Keratinocyte (primary cell): ENCODE measurements at regions not wholly inside any gene's neighbourhood (a gene's known extent, or its start where the extent isn't known, plus 50 kb on each side); places are given as distances from the start of the nearest gene placed in this dataset.

Experiments
- DNase-seq: peaks from one replicate; pipeline ENCODE4 v3.0.0-alpha.2; 2011; ENCODE audit warnings: low read depth, missing footprints, low spot score
- FAIRE-seq: peaks from 2 replicates; lab custom pipeline; 2011; peaks lifted over from hg19 to GRCh38; lab: Jason Lieb, UNC
- H2AFZ ChIP-seq: 2 replicates; pipeline ENCODE4 v1.6.0; 2012; ENCODE audit warnings: low read length, control low read depth, inconsistent platforms; ENCODE audit not compliant: control insufficient read depth
- H3K27ac ChIP-seq: 2 replicates; pipeline ENCODE4 v1.5.1; 2011; ENCODE audit warnings: low read length; ENCODE audit not compliant: control insufficient read depth, insufficient read depth
- H3K27me3 ChIP-seq: 3 replicates; pipeline ENCODE4 v1.6.0; 2011; ENCODE audit warnings: low read length; ENCODE audit not compliant: control insufficient read depth, insufficient read depth; ENCODE audit errors: extremely low read depth
- H3K36me3 ChIP-seq, 2 experiments: 2 replicates in 1 of 2; 3 replicates in 1 of 2; pipeline ENCODE4 v1.5.1; 2011; ENCODE audit warnings: low read length in 2 of 2, mild to moderate bottlenecking in 1 of 2; ENCODE audit not compliant: control insufficient read depth in 2 of 2, insufficient read depth in 2 of 2; ENCODE audit errors: extremely low read depth in 1 of 2
- H3K4me1 ChIP-seq: 3 replicates; pipeline ENCODE4 v1.5.1; 2011; ENCODE audit warnings: low read length; ENCODE audit not compliant: control insufficient read depth, insufficient read depth; ENCODE audit errors: extremely low read depth
- H3K4me2 ChIP-seq: 3 replicates; pipeline ENCODE4 v1.6.0; 2011; ENCODE audit warnings: low read depth, low read length; ENCODE audit not compliant: control insufficient read depth, insufficient read depth; ENCODE audit errors: extremely low read depth
- H3K4me3 ChIP-seq, 3 experiments: fragments of 200-600 bp in 1 of 3; sonication (generic) in 1 of 3; 2 replicates in 2 of 3; 3 replicates in 1 of 3; pipeline ENCODE4 v1.5.1; 2011 to 2016; ENCODE audit warnings: low read length in 3 of 3, mild to moderate bottlenecking in 3 of 3, control low read depth in 2 of 3, inconsistent platforms in 1 of 3, low read depth in 1 of 3, mixed read lengths in 1 of 3, mixed run types in 1 of 3, moderate library complexity in 1 of 3; ENCODE audit not compliant: control insufficient read depth in 2 of 3, insufficient read depth in 2 of 3; ENCODE audit errors: extremely low read depth in 1 of 3
- H3K79me2 ChIP-seq: 2 replicates; pipeline ENCODE4 v1.6.0; 2012; ENCODE audit warnings: low read length; ENCODE audit not compliant: control insufficient read depth, insufficient read depth
- H3K9ac ChIP-seq: 3 replicates; pipeline ENCODE4 v1.6.0; 2011; ENCODE audit warnings: low read length; ENCODE audit not compliant: control insufficient read depth, insufficient read depth; ENCODE audit errors: extremely low read depth
- H3K9me1 ChIP-seq: 3 replicates; pipeline ENCODE4 v1.6.0; 2011; ENCODE audit warnings: low read length; ENCODE audit not compliant: control insufficient read depth, insufficient read depth; ENCODE audit errors: extremely low read depth
- H3K9me3 ChIP-seq: 2 replicates; pipeline ENCODE4 v1.5.1; 2012; ENCODE audit warnings: low read depth, low read length; ENCODE audit not compliant: control insufficient read depth
- H4K20me1 ChIP-seq: 3 replicates; pipeline ENCODE4 v1.6.0; 2011; ENCODE audit warnings: low read length; ENCODE audit not compliant: control insufficient read depth, insufficient read depth; ENCODE audit errors: extremely low read depth
- CTCF ChIP-seq, 3 experiments: IDR thresholded peaks in 1 of 3; conservative IDR thresholded peaks in 1 of 3; optimal IDR thresholded peaks in 1 of 3; 2 replicates in 2 of 3; 3 replicates in 1 of 3; pipeline versions ENCODE3 to v1.5.1; 2011; ENCODE audit warnings: low read length in 3 of 3, mild to moderate bottlenecking in 3 of 3, moderate library complexity in 2 of 3, control low read depth in 1 of 3, inconsistent platforms in 1 of 3; ENCODE audit not compliant: insufficient read depth in 2 of 3; ENCODE audit errors: extremely low read depth in 1 of 3
- EZH2 ChIP-seq: IDR thresholded peaks from one replicate; pipeline ENCODE4 v1.6.1; 2012; ENCODE audit warnings: inconsistent platforms, mild to moderate bottlenecking, low read length, moderate library complexity
- dilution Hi-C: fragments of 300-500 bp; cut with MboI; formaldehyde crosslinking; loops from one replicate; pipeline ENCODE4 v1.7.0; 2020; ENCODE audit warnings: low sequenced_read_pairs; ENCODE audit not compliant: extremely low pct_ligation_motif_present

GRCh38 chr12:127209318-127209717, 1057.7 kb upstream of the TMEM132C start:
- FAIRE-seq (no peak), DNase-seq (no peak)
- no peaks in the 10 kb centered on the region for H3K79me2 ChIP-seq
- H4K20me1 ChIP-seq = no peaks in the 10 kb centered on the region
- H3K27ac ChIP-seq = no peak overlapping the region
- H3K9ac ChIP-seq = no peak overlapping the region
- H3K36me3 ChIP-seq = no peaks in the 10 kb centered on the region
- dilution Hi-C loops = no loop called here
- no peak overlapping the region for H3K4me2 ChIP-seq
- H3K9me1 ChIP-seq = no peaks in the 10 kb centered on the region
- TF ChIP-seq EZH2 = no peak
- TF ChIP-seq CTCF (optimal IDR thresholded peaks at IDR 0.05 in 1 of 3, IDR thresholded peaks at IDR 0.05 in 1 of 3, conservative IDR thresholded peaks at IDR 0.05 in 1 of 3; ENCODE audit: extremely low read depth in 1 of 3, insufficient read depth in 2 of 3, low read length in 3 of 3) = no peak
- H3K9me3 ChIP-seq = no peaks in the 10 kb centered on the region
- H2AFZ ChIP-seq = no peak overlapping the region
- H3K4me3 ChIP-seq = no peak overlapping the region
- no peaks in the 10 kb centered on the region for H3K27me3 ChIP-seq
- no peaks in the 10 kb centered on the region for H3K4me1 ChIP-seq

- Histone ChIP-seq H3K27ac (no peak overlapping the region), H4K20me1 (no peaks in the 10 kb centered on the region), H3K9me3 (no peaks in the 10 kb centered on the region), H3K4me1 (no peaks in the 10 kb centered on the region), H3K36me3 (no peaks in the 10 kb centered on the region), H3K27me3 (no peaks in the 10 kb centered on the region), H3K4me2 (no peak overlapping the region), H3K79me2 (no peaks in the 10 kb centered on the region), H2AFZ (no peak overlapping the region), H3K4me3 (no peak overlapping the region), H3K9ac (no peak overlapping the region), H3K9me1 (no peaks in the 10 kb centered on the region)
- FAIRE-seq = no peak
- TF ChIP-seq EZH2 = no peak
- no peak for TF ChIP-seq CTCF (optimal IDR thresholded peaks at IDR 0.05 in 1 of 3, IDR thresholded peaks at IDR 0.05 in 1 of 3, conservative IDR thresholded peaks at IDR 0.05 in 1 of 3; ENCODE audit: extremely low read depth in 1 of 3, insufficient read depth in 2 of 3, low read length in 3 of 3)
- no peak for DNase-seq
- dilution Hi-C loops = no loop called here
Observed at GRCh38 chr12:127214186-127214585, 1052.8 kb upstream of the TMEM132C start.
